DMS53 treated with DMSO at 0.1 percent for 48 hours (cell line): ENCODE measurements at regions not wholly inside any gene's neighbourhood (a gene's known extent, or its start where the extent isn't known, plus 50 kb on each side); places are given as distances from the start of the nearest gene placed in this dataset.

Experiments used
- DNase-seq: peaks from one replicate; lab custom pipeline; 2025; ENCODE audit not compliant: unreplicated experiment; lab: John Stamatoyannopoulos, UW

- no peak for DNase-seq
These were observed 317.2 kb downstream of the PHF14 start for GRCh38 chr7:11290863-11291262.

- DNase-seq, result no peak
These were observed 320.5 kb downstream of the PHF14 start for GRCh38 chr7:11294218-11294617.

- DNase-seq, result no peak
These were observed 321.3 kb downstream of the PHF14 start for GRCh38 chr7:11294965-11295364.

DNA sequence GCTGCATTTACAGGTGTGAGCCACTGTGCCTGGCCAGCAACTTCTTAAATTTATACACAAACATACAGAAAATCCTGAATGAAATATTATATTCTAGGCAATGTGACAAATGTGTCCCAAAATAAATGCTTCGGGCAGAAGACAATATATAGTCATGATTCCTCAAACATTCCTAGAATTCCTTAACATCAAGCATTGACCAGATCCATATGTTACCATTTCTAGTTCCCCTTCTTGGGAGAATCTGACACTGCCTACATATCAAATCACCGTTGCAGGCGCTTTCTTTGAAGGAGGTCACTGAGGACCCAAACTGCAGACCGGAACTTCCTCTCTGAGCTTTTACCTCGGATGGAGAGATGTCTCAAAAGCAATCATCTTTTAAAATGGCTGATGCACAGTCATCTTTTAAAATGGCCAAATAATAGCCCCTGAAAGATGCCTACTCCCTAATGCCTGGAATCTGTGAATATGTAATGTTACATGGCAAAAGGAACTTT is 323.5 kb downstream of the PHF14 start:
- no peak for DNase-seq

DNA sequence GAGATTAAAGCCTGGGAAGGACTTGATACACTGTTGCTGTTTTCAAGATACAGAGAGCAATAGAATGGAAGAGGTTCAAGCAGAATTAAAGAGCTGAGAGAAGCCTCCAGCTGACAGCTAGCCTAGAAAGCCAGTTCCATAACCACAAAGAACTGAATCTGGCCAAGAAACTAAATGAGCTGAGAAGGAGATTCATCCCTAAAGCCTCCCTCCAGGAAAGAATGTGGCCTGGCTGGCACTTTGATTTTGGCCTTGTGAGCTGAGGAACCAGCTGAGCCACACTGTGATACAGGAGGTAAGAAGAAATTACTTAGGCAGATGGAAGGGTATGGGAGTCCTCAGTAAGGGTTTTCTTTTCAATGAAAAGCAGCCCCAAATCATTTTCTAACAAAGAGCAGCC is 324.1 kb downstream of the PHF14 start:
- no peak for DNase-seq

- DNase-seq, result no peak
These were observed 324.5 kb downstream of the PHF14 start for GRCh38 chr7:11298220-11298619.

DNA sequence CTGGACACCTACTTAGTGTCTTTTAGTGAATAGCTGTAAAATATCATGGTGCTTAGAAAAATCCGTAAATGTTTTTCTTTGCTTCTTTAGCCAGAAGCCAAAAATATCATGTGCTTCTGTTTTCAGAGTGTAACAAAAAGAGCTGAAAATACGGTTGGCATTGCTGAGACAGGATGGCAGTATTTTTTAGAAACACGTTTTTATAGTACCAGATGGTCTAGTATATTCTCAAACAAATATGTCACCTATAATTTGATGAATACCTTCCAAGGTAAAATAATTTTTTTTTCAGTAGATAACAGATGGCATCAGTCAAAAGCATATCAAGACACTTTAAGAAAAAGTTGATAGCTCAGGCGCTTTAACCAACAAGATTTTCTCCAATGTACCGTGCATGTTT is 326.6 kb downstream of the PHF14 start:
- DNase-seq, result no peak

- DNase-seq, result no peak
These were observed 328.4 kb downstream of the PHF14 start for GRCh38 chr7:11302121-11302520.

- DNase-seq, result no peak
These were observed 340.1 kb downstream of the PHF14 start for GRCh38 chr7:11313801-11314200.

GRCh38 chr7:11315666-11316258 is 342.1 kb downstream of the PHF14 start:
- DNase-seq, result no peak

GRCh38 chr7:11317766-11318165 is 344.1 kb downstream of the PHF14 start:
- no peak for DNase-seq

- no peak for DNase-seq
These were observed 346.0 kb downstream of the PHF14 start for GRCh38 chr7:11319491-11320274.
